ENCODE measurements at regions not wholly inside any gene's neighbourhood (a gene's known extent, or its start where the extent isn't known, plus 50 kb on each side); places are given as distances from the start of the nearest gene placed in this dataset.
"Not testable (repeated sequence)": the region's sequence is repeated elsewhere in the genome, so short reads cannot be mapped to it uniquely, and the experiment has no call there.

GRCh38 chr2:220588148-220588547, 960.7 kb downstream of the SLC4A3 start:
- TF ChIP-seq CTCF (IDR thresholded peaks at IDR 0.05; ENCODE audit: control insufficient read depth, extremely low read depth, insufficient read depth) = no peak
- DNase-seq (ENCODE audit: low read depth) = no peak
- no peak overlapping the region for H3K4me3 ChIP-seq (ENCODE audit: low read depth, low read length)

- no peak for TF ChIP-seq CTCF (IDR thresholded peaks at IDR 0.05; ENCODE audit: control insufficient read depth, extremely low read depth, insufficient read depth)
- H3K4me3 ChIP-seq (ENCODE audit: low read depth, low read length) = no peak overlapping the region
- no peak for DNase-seq (ENCODE audit: low read depth)
Observed at GRCh38 chr2:220590476-220590875, 963.0 kb downstream of the SLC4A3 start.

GRCh38 chr2:220593526-220593925, 966.1 kb downstream of the SLC4A3 start:
- H3K4me3 ChIP-seq (ENCODE audit: low read depth, low read length) = no peak overlapping the region
- no peak for DNase-seq (ENCODE audit: low read depth)
- TF ChIP-seq CTCF (IDR thresholded peaks at IDR 0.05; ENCODE audit: control insufficient read depth, extremely low read depth, insufficient read depth) = no peak

GRCh38 chr2:220601674-220602073, 970.4 kb downstream of the EPHA4 start:
- no peak for DNase-seq (ENCODE audit: low read depth)
- H3K4me3 ChIP-seq (ENCODE audit: low read depth, low read length) = no peak overlapping the region
- no peak for TF ChIP-seq CTCF (IDR thresholded peaks at IDR 0.05; ENCODE audit: control insufficient read depth, extremely low read depth, insufficient read depth)

GRCh38 chr2:220613004-220613403, 959.1 kb downstream of the EPHA4 start:
- DNase-seq (ENCODE audit: low read depth); H3K4me3 ChIP-seq (ENCODE audit: low read depth, low read length): not testable (repeated sequence)

GRCh38 chr2:220614064-220614463, 958.0 kb downstream of the EPHA4 start:
- no peak overlapping the region for H3K4me3 ChIP-seq (ENCODE audit: low read depth, low read length)
- DNase-seq (ENCODE audit: low read depth) = no peak
- no peak for TF ChIP-seq CTCF (IDR thresholded peaks at IDR 0.05; ENCODE audit: control insufficient read depth, extremely low read depth, insufficient read depth)

GRCh38 chr2:220619525-220620220, 952.4 kb downstream of the EPHA4 start:
- TF ChIP-seq CTCF (IDR thresholded peaks at IDR 0.05; ENCODE audit: control insufficient read depth, extremely low read depth, insufficient read depth) = no peak
- DNase-seq (ENCODE audit: low read depth) = no peak
- no peak overlapping the region for H3K4me3 ChIP-seq (ENCODE audit: low read depth, low read length)

Measured in LNCaP clone FGC (cell line).